Osteocyte (in vitro differentiated cells): ENCODE measurements at regions not wholly inside any gene's neighbourhood (a gene's known extent, or its start where the extent isn't known, plus 50 kb on each side); places are given as distances from the start of the nearest gene placed in this dataset.
"Not testable (repeated sequence)": the region's sequence is repeated elsewhere in the genome, so short reads cannot be mapped to it uniquely, and the experiment has no call there.

Source experiments
- DNase-seq: peaks from one replicate; pipeline ENCODE4 v3.0.0; 2021; ENCODE audit warnings: mixed read lengths; ENCODE audit not compliant: unreplicated experiment; ENCODE audit errors: extremely low spot score
- H3K27ac Mint-ChIP-seq: one replicate; pipeline ENCODE4 v1.8.0; 2021; ENCODE audit warnings: mild to moderate bottlenecking, mixed read lengths; ENCODE audit not compliant: unreplicated experiment
- H3K27me3 Mint-ChIP-seq: one replicate; pipeline ENCODE4 v1.8.0; 2021; ENCODE audit warnings: mixed read lengths; ENCODE audit not compliant: unreplicated experiment
- H3K36me3 Mint-ChIP-seq: one replicate; pipeline ENCODE4 v1.8.0; 2021; ENCODE audit warnings: mixed read lengths; ENCODE audit not compliant: unreplicated experiment
- H3K4me1 Mint-ChIP-seq: one replicate; pipeline ENCODE4 v1.8.0; 2021; ENCODE audit warnings: mixed read lengths; ENCODE audit not compliant: unreplicated experiment
- H3K4me3 Mint-ChIP-seq: one replicate; pipeline ENCODE4 v1.8.0; 2021; ENCODE audit warnings: mild to moderate bottlenecking, moderate library complexity, mixed read lengths; ENCODE audit not compliant: unreplicated experiment
- H3K9me3 Mint-ChIP-seq: one replicate; pipeline ENCODE4 v1.8.0; 2021; ENCODE audit warnings: mixed read lengths; ENCODE audit not compliant: unreplicated experiment
- CTCF ChIP-seq: fragments of 200-600 bp; sonication (generic); IDR thresholded peaks from 2 replicates; pipeline ENCODE4 v1.5.0; 2021; ENCODE audit warnings: antibody characterized with exemption, mild to moderate bottlenecking, moderate library complexity

- Mint-ChIP-seq H3K9me3 (peaks cover 6% of the 10 kb centered on the region), H3K36me3 (no peaks in the 10 kb centered on the region), H3K4me3 (no peak overlapping the region), H3K27me3 (peaks cover 32% of the 10 kb centered on the region), H3K4me1 (no peaks in the 10 kb centered on the region), H3K27ac (no peak overlapping the region)
- no peak for TF ChIP-seq CTCF
- no peak for DNase-seq
Measured at GRCh38 chr4:152062936-152063620, 302.3 kb upstream of the GATB start.

GRCh38 chr4:152054731-152055130 lies 293.9 kb upstream of the GATB start:
- H3K9me3 Mint-ChIP-seq, result peaks cover 30% of the 10 kb centered on the region
- H3K4me1 Mint-ChIP-seq, result no peaks in the 10 kb centered on the region
- no peak for DNase-seq
- no peak overlapping the region for H3K4me3 Mint-ChIP-seq
- no peak for TF ChIP-seq CTCF
- H3K27ac Mint-ChIP-seq, result no peak overlapping the region
- H3K36me3 Mint-ChIP-seq, result peaks cover 4% of the 10 kb centered on the region
- peaks cover 41% of the 10 kb centered on the region for H3K27me3 Mint-ChIP-seq

GRCh38 chr4:152052451-152053057 lies 291.7 kb upstream of the GATB start:
- no peak for TF ChIP-seq CTCF
- Mint-ChIP-seq H3K27me3 (peaks cover 43% of the 10 kb centered on the region), H3K4me3 (no peak overlapping the region), H3K36me3 (peaks cover 4% of the 10 kb centered on the region), H3K4me1 (no peaks in the 10 kb centered on the region), H3K27ac (no peak overlapping the region), H3K9me3 (peaks cover 18% of the 10 kb centered on the region)
- no peak for DNase-seq

- H3K9me3 Mint-ChIP-seq, H3K27ac Mint-ChIP-seq, H3K4me3 Mint-ChIP-seq, H3K4me1 Mint-ChIP-seq, H3K36me3 Mint-ChIP-seq: not testable (repeated sequence)
- peaks cover 44% of the 10 kb centered on the region for H3K27me3 Mint-ChIP-seq
- DNase-seq, result peak; percentile 56
Measured at GRCh38 chr4:152051332-152051731, 290.5 kb upstream of the GATB start.

GRCh38 chr4:152050106-152050505 lies 289.3 kb upstream of the GATB start:
- peaks cover 45% of the 10 kb centered on the region for H3K27me3 Mint-ChIP-seq
- H3K9me3 Mint-ChIP-seq, result no peaks in the 10 kb centered on the region
- no peak overlapping the region for H3K4me3 Mint-ChIP-seq
- no peaks in the 10 kb centered on the region for H3K36me3 Mint-ChIP-seq
- H3K27ac Mint-ChIP-seq, result no peak overlapping the region
- H3K4me1 Mint-ChIP-seq, result peaks cover 11% of the 10 kb centered on the region
- TF ChIP-seq CTCF, result no peak
- DNase-seq, result no peak
